Suprapubic skin (tissue), 4 donors: ENCODE measurements at regions not wholly inside any gene's neighbourhood (a gene's known extent, or its start where the extent isn't known, plus 50 kb on each side); places are given as distances from the start of the nearest gene placed in this dataset.

Experiments used
- DNase-seq, 2 donors: peaks; one replicate each; pipeline ENCODE4 v3.0.0-alpha.2; 2019; ENCODE audit warnings: low spot score in 2 of 2
- H3K27ac ChIP-seq: fragments of 200-600 bp; sonication (generic); one replicate; pipeline ENCODE4 v1.5.1; 2019
- H3K27me3 ChIP-seq: fragments of 200-600 bp; sonication (generic); one replicate; pipeline ENCODE4 v1.5.1; 2019
- H3K36me3 ChIP-seq: fragments of 200-600 bp; sonication (generic); one replicate; pipeline ENCODE4 v1.5.1; 2019
- H3K4me1 ChIP-seq: fragments of 200-600 bp; sonication (generic); one replicate; pipeline ENCODE4 v1.5.1; 2019
- H3K4me3 ChIP-seq: fragments of 200-600 bp; sonication (generic); one replicate; pipeline ENCODE4 v1.5.1; 2019; ENCODE audit warnings: mild to moderate bottlenecking
- H3K9me3 ChIP-seq: fragments of 200-600 bp; sonication (generic); one replicate; pipeline ENCODE4 v1.5.1; 2019
- EP300 ChIP-seq: sonication (generic); formaldehyde crosslinking; IDR thresholded peaks from one replicate; pipeline ENCODE4 v1.6.1; 2017; ENCODE audit warnings: antibody characterized with exemption
- POLR2A ChIP-seq, 2 donors: fragments of 450-650 bp; IDR thresholded peaks; one replicate each; pipeline ENCODE4 v1.6.1; 2017; ENCODE audit warnings: antibody characterized with exemption in 2 of 2, mild to moderate bottlenecking in 2 of 2, moderate library complexity in 2 of 2
- POLR2AphosphoS5 ChIP-seq, 3 donors: sonication (generic); formaldehyde crosslinking; IDR thresholded peaks; one replicate each; pipeline ENCODE4 v1.6.1; 2017; ENCODE audit warnings: antibody characterized with exemption in 3 of 3
- WGBS: methylation state at CpG from one replicate; pipeline ENCODE4 v1.1.5; 2018; 5-methylcytosine and 5-hydroxymethylcytosine counted together
- TF ChIP-seq, protein P1 (sequence below), 2 donors: fragments of 200-600 bp in 1 of 2; fragments of 450-650 bp in 1 of 2; sonication (generic) in 1 of 2; IDR thresholded peaks; one replicate each; pipeline ENCODE4 v1.5.1; 2016 to 2019; ENCODE audit warnings: antibody characterized with exemption in 2 of 2, mild to moderate bottlenecking in 1 of 2, moderate library complexity in 1 of 2

DNA sequence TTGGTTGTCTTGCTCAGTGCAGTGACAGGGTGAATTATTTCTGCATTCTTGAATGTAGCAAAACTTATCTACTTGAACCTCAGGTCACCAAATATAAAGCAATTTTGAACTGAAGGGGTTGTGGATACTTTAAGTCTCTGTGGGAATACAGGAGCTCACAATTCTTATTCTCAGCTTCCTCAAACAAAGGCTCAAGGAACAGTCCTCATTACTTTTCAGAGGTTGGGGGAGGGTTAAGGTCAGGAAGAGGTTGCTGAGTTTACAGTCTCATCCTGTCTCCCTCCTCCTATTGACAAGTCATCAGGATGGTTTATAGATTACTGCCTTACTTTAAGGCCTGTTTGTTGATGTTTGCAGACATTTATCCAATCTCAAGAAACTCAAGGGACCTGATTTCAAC lies 143.6 kb upstream of the SPACA1 start:
- Histone ChIP-seq H3K4me3 (no peak overlapping the region), H3K27me3 (no peaks in the 10 kb centered on the region), H3K27ac (no peak overlapping the region), H3K9me3 (no peaks in the 10 kb centered on the region), H3K36me3 (no peaks in the 10 kb centered on the region), H3K4me1 (no peaks in the 10 kb centered on the region)
- TF ChIP-seq POLR2A (IDR thresholded peaks at IDR 0.05) (no peak), POLR2AphosphoS5 (IDR thresholded peaks at IDR 0.05) (no peak)
- no peak for DNase-seq

DNA sequence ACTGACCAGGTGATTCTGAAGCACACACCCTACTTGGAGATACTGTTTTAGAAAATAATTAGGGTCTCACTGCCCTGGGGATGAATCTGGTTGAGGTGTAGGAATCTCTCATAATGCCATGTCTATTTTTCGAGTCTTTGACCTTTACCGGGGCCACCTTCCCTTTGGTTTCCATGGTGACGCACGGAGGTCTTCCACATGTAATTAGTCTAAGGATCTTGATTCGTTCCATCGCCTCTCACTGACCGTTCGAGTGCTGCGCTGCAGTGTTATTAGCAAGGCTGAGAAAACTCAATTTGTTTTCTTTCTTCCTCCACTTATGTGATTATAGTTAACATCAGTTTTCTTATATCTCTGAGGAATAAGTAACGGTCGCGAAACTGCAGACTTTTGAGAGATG lies 144.3 kb upstream of the SPACA1 start:
- Histone ChIP-seq H3K27me3 (no peaks in the 10 kb centered on the region), H3K27ac (no peak overlapping the region), H3K36me3 (no peaks in the 10 kb centered on the region), H3K9me3 (no peaks in the 10 kb centered on the region), H3K4me3 (no peak overlapping the region), H3K4me1 (no peaks in the 10 kb centered on the region)
- TF ChIP-seq POLR2AphosphoS5 (IDR thresholded peaks at IDR 0.05) (no peak), EP300 (no peak), POLR2A (IDR thresholded peaks at IDR 0.05) (no peak)
- TF ChIP-seq, protein P1, sequence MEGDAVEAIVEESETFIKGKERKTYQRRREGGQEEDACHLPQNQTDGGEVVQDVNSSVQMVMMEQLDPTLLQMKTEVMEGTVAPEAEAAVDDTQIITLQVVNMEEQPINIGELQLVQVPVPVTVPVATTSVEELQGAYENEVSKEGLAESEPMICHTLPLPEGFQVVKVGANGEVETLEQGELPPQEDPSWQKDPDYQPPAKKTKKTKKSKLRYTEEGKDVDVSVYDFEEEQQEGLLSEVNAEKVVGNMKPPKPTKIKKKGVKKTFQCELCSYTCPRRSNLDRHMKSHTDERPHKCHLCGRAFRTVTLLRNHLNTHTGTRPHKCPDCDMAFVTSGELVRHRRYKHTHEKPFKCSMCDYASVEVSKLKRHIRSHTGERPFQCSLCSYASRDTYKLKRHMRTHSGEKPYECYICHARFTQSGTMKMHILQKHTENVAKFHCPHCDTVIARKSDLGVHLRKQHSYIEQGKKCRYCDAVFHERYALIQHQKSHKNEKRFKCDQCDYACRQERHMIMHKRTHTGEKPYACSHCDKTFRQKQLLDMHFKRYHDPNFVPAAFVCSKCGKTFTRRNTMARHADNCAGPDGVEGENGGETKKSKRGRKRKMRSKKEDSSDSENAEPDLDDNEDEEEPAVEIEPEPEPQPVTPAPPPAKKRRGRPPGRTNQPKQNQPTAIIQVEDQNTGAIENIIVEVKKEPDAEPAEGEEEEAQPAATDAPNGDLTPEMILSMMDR (IDR thresholded peaks at IDR 0.05) = no peak
- DNase-seq = no peak
- WGBS = 86% methylated on average over 12 of the region's 12 CpGs

DNA sequence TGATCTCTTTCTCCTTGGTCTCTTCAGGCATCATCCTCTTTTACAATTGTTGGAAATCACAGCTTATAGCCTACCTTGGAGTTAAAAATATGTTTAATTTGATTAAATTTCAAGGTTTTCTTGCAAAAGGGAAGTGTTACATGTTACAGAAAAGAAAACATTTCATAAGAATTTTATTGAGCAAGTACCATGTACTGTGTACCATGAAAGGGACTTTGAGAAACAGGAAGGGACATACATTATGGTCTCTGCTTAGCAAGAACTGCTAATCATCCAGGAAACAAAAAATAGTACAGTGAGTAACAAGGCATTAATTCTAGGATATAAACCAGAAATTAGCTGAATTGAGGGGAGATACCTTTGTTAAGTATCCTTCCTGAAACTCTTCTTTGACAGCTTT lies 145.3 kb upstream of the SPACA1 start:
- no peak for DNase-seq
- H3K36me3 ChIP-seq = no peaks in the 10 kb centered on the region
- no peak overlapping the region for H3K4me3 ChIP-seq
- TF ChIP-seq POLR2A (IDR thresholded peaks at IDR 0.05) (no peak), POLR2AphosphoS5 (IDR thresholded peaks at IDR 0.05) (no peak)
- TF ChIP-seq, protein P1 (IDR thresholded peaks at IDR 0.05) = no peak
- no peaks in the 10 kb centered on the region for H3K4me1 ChIP-seq
- H3K9me3 ChIP-seq = no peaks in the 10 kb centered on the region
- no peak overlapping the region for H3K27ac ChIP-seq
- H3K27me3 ChIP-seq = no peaks in the 10 kb centered on the region

DNA sequence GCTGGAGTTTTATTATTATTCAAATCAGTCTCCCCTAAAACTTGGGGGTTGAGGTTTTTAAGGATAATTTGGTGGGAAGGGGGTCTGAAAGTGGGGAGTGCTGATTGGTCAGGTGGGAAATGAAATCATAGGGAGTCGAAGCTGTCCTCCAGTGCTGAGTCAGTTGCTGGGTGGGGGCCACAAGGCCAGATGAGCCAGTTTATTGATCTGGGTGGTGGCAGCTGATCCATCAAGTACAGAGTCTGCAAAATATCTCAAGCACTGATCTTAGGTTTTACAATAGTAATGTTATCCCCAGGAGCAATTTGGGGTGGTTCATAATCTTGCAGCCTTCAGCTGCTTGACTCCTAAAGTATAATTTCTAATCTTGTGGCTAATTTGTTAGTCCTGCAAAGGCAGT lies 146.0 kb upstream of the SPACA1 start:
- Histone ChIP-seq H3K4me3 (no peak overlapping the region), H3K27me3 (no peaks in the 10 kb centered on the region), H3K27ac (no peak overlapping the region), H3K36me3 (no peaks in the 10 kb centered on the region), H3K4me1 (no peaks in the 10 kb centered on the region), H3K9me3 (no peaks in the 10 kb centered on the region)
- WGBS = 72% methylated on average over 1 of the region's 1 CpG
- DNase-seq = no peak
- TF ChIP-seq POLR2AphosphoS5 (IDR thresholded peaks at IDR 0.05) (no peak), EP300 (no peak), POLR2A (IDR thresholded peaks at IDR 0.05) (no peak)
- TF ChIP-seq, protein P1 (IDR thresholded peaks at IDR 0.05) = no peak

DNA sequence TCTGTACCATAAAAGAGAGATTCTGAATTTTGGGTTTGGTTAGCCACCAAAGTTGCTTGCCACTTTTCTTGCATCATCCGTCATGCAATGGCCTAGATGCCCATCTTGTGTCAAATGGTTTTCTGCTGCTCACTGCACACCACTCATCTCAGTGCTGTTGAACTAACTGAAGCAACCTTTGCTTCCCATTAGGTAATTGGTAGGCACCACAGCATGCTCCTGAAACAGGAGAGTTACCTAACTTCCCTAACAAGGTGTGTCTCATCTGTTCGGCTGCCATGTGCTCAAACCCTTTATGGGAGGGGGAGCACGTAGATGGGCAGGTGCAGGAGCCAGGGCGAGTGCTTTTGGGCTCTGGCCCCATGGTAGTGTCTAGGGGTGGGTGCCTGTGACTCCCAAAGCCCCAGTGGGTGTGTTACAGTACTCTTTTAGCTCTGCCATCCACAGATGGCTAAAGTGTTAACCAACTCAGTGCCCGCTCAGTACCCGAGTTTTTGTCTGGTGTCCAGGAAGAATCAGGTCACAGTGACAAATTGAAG lies 147.4 kb upstream of the SPACA1 start:
- WGBS = 82% methylated on average over 6 of the region's 6 CpGs

More for the DNA sequence above, 147.4 kb upstream of the SPACA1 start:
- Histone ChIP-seq H3K36me3 (no peaks in the 10 kb centered on the region), H3K27me3 (no peaks in the 10 kb centered on the region), H3K9me3 (no peaks in the 10 kb centered on the region), H3K4me1 (no peaks in the 10 kb centered on the region), H3K27ac (no peak overlapping the region), H3K4me3 (no peak overlapping the region)
- no peak for TF ChIP-seq POLR2AphosphoS5 (IDR thresholded peaks at IDR 0.05)
- no peak for TF ChIP-seq POLR2A (IDR thresholded peaks at IDR 0.05)
- TF ChIP-seq, protein P1 (IDR thresholded peaks at IDR 0.05) = no peak
- TF ChIP-seq EP300 = no peak
- DNase-seq = no peak
